NCI-H226 (cell line): ENCODE measurements at regions not wholly inside any gene's neighbourhood (a gene's known extent, or its start where the extent isn't known, plus 50 kb on each side); places are given as distances from the start of the nearest gene placed in this dataset.
A peak's percentile ranks its signal among the peaks of the same experiment; 100 is the strongest.

ENCODE experiments used
- DNase-seq: peaks from one replicate; pipeline ENCODE4 v3.0.0-alpha.2; 2015

DNA sequence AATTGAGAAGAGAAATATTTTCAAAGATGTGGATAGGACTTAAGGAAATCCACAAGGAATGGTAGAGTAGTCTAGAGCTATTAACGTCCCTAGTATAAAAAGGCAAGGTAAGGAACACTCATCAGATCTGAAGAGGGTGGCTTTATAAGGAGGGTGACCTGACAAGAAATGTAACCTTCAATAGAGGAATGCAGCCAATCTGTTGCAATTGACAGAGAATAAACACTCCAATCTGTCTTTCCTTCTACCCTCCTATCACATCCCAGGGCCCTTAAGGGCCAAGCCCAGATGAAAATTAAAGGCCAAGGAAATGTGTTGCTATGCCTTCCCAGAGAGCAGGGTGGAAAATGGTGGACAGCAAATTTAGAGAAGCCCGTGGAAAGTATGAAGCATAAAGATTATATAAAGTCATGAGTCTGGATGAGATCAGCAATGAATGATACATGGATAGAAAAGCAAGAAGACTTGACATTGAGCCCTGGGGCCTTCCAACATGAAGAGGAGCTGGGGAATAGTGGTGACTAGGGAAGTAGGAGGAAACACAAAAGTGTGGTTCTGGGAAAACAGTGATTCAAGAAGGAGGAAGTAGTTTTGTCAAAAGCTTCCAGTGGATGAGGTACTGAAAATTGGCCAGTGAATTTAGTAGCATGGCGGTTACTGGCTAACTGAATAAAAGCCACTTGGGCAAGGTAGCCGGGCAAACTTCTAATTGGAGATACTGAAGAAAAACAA, 270.6 kb upstream of the TANK start:
- no peak for DNase-seq

DNA sequence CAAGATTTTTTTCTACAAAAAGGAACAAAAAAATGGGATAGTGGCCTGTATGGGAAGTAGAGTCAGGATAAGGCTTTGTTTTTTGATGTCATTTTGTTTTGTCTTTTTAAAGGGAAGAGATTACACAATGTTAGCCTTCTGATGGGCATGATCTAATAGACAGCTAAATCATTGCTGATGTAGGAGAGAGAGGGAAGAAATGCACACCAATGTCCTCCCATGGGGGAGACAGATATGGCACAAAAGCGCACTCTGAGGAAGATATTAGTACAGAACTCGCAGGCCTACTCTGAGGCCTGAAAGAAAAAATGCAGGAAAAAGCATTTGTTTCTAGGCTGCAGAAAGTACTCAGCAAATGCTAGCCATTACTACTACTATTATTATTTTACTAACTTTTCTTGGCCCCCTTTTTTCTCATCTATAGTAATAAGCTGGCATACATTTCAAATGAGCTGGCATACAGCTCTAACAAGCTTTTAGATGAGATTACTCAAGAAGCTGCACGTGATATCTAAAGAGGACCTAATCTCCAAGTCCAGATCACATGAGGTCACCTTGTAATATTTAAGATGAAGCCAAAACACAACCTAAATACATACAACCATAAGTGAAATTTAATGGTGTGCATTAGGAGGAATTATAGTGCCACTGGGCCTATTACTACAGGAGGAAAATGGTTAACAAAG, 269.4 kb upstream of the TANK start:
- DNase-seq = no peak

DNA sequence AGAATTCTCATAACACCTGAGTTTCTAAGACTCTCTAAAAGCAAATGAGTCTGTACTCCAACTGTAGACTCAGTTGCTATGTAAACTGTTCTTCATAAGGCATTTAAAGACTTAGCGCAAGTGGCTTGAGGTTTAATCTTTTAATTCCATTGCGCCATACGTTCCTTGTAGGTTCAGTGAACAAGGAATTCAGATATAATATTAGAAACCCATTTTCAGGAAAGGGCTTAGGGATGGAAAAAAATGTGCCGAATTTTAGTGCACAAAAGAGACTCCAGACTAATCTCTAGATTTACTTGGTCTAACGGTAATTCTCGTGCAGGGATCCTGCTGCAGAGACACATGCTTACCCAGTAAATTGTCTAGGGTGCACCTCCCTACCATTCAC, 268.9 kb upstream of the TANK start:
- DNase-seq = no peak

DNA sequence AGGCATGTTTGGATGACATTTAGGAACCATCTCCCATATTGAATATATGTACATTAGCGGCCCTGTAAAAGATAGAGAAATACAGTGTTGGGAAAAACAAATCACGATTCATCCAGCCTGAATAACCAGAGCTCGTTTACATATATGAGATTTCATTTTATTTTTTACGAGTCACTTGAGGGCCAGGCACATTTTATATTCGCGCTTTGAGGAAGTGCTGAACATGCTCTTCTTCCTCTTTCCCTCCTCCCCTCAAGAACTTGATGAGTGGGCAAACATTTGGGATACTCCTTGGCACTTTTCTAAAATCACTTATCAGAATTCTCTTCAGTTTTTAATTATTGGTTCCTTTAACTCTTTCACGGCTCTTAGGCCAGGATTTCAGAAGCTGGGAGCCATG, 268.0 kb upstream of the TANK start:
- DNase-seq = no peak

DNA sequence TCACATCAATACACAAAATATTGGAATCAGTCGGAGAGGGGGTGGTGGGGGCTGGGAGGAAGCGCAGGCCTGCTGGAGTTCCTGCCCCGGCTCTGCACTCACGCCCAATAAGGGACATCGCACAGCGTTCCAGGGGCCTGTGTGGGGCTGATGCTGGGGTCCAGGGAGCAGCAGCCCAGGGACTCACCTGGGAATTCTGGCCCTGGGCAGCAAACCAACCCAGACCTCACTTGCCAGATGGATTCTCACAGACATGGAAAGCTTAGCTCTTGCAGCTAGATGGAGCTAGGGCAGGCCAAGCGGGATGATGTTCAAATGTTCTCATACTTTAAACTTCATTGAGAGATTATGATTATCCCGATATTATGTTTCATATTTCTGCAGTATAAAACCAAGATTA, 266.6 kb upstream of the TANK start:
- no peak for DNase-seq

DNA sequence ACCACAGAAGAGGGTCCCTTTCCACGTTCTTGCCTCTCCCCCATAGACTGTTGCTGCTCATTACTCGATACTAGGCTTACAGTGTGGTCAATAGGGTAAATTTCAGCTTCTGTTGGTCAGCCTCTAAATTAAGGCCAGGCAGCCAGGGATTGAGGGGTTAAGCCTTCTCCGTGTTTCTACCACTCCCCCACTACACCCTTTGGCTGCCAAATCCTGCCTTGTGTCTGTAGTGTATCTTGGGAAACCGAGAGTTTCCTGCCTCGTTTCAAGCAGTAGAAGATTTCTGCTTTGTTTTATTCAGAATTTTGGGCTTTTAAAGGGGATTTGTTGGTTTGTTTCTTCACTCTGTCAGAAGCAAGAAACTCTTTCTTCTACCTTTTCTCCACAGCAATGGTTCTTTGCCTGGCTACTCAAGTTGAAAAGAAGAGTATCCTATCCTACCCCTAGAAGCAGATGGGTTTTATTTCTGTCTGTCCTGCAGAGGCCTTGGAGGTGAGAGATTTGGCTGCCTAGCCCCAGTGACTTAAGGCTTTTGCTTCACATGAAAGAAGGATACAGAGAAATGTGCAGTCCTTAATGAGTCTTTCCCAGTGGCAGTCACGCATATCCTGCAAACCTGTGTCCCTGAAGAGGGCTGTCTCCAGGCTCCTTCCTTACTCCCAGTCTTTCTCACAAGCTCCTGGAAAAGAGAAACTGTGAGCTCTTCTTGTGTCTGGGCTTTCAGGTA, 261.5 kb upstream of the TANK start:
- DNase-seq = no peak

DNA sequence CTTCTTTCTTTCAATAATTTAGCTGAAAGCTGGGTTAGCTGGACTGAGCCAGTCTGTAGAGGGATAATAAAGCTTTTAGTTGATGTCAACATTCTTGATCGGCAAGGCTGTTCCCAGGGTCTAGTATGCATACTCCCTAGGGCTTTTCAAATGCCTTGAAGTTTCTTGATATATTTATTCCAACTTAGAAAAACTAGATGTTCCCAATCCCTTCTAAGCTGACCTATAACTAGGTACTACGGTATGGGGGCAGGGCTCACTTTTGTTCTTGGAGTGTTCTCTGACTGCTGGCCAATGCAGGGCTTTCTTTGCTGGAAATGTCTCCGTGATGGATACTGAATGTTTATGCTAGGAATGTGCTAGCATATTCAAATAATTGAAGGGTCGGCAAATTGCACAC, 258.6 kb upstream of the TANK start:
- no peak for DNase-seq

DNA sequence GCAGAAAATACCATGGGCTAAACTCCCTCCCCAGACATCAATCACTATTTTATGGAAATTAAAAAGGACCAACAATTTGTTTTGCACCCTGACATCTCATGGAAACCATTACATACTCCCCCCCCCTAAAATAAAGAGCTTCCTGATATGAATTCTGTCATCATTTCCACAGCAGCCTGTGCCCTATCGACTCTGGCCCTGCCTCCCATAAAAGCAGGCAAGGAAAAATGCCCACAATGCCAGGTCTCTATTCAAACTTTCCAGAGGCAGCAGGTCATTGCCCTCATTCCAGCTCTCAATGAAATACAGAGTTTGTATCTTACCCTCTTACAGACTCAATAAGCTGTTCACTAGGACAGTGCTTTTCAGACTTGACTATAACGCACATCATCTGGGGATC, 254.4 kb upstream of the TANK start:
- DNase-seq = no peak

DNA sequence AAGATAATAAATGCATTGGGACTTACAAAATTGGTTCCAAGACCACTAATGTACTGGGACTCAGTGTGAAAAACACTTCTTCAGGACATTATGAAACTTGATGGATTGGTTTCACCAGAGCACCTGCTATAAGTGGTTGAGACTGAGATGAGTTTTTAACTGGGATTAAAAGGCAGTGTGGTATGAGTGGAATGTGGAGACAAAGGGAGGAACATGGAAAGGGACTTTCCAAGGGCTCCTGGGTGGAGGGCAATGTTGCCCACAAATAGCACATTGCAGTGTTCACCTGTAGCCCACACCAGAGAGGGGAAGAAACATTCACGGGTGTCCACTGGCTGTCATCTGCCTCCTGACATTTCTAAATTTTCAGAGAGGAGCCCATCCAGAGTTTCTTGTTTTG, 253.3 kb upstream of the TANK start:
- peak; percentile 63 for DNase-seq

DNA sequence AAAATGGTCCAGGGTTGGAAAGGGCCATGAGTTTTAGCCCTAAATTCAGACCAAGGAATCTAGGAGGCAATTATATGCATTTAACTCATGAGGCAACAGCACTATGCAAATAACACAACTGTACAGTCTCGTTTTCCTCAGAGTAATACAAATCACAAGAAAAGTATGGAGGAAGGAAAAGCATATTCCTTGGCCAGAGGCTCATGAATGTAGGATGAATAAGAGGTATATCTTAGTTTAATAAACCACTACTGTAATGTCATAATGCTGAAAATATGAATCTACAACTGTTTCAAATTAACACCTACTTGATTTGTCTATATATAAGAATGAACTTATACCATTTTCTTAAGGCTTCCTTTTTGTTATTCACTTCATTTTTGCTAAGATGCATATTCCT, 252.5 kb upstream of the TANK start:
- no peak for DNase-seq

DNA sequence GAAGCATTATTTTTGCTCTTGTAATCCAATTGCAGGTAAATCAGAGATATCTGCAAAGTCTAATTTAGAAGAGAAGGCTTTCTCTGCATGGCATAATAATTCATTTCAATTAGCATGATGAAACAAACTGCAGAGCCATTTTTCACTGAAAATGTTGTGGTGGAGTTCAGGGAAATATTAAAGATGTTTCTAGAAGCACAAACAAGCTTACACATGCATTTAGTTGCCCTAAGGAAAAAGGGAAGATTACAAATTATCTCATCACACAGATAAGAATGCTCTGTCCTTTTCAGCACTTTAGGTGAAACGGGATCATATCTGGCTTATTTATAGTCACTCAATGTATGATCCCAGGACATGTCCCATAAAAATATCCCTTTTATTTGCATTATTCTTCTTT, 252.1 kb upstream of the TANK start:
- DNase-seq = no peak

DNA sequence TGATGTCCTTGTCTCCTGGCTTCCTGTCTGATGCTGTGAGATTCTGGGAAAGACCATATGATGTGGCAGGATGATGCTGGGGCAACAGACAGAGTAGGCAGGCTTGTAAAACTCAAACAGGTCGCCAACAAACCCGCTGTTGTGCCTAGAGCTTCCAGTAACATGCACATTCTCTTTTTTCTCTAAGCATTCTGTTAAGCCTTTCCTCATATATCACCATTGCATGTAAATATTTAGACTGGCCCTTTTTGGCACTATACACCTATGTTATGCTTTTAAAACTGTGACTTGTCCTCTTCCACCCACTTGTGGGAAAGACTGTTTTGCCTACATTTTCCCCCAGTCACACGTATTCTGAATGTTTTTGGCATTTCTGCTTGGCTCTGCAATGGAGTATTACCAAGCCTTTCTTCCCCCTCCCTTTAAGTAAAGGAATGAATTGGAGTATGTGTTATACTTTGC, 250.4 kb upstream of the TANK start:
- DNase-seq = no peak

DNA sequence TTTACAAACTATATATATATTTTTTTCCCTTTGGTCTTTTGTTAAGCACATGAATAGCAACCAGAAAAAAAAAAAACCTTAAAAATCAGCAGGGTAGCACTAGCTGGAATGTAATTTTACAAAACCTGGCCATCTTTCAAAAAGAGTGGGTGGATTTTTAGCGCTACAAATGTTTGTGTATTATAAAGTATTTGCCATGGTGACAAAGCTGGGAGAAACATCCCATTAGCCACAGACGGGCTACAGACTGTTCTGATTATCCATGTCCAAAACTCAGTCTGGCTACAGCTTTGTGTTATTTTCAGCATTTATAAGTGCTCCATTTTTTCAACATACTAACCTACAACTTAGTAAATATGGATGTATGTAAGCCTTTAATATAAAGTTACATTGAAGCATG, 249.5 kb upstream of the TANK start:
- DNase-seq = no peak

DNA sequence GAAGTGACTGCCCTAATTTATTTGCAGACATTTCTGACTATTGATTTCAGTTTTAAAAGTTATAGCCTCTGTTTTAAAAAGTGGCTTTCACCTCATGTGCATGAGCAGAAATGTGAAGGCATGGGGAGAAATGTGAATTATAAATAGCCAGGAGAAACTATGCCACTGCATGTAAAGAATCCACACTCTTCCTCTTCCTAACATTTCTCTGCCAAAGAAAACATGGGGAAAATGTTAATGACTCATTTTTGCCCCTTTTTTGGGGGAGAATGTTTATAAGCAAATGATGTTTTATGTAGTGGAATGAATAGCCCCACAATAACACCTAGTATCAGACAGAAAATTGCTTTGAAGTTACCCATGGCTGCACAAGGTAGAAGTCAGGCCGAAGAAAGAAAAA, 249.0 kb upstream of the TANK start:
- no peak for DNase-seq

DNA sequence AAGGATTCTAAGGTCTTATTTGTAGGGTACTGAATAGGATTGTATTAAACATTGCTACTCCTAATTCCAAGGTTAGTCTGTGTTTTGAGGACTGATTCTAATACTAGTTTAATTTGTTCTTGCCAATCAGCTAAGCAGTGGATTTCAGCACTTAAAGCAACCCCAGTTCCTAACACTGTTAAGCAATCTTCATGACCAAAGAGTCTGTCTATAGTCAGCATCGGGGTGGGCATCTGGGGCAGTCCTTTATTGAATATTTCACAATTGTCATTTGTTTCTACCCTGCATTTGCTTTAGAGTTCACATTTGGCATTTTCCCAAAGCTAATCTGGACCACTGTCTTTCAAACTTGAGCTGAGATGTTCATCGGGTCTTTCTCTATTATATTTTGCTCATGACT, 248.0 kb upstream of the TANK start:
- DNase-seq = no peak

DNA sequence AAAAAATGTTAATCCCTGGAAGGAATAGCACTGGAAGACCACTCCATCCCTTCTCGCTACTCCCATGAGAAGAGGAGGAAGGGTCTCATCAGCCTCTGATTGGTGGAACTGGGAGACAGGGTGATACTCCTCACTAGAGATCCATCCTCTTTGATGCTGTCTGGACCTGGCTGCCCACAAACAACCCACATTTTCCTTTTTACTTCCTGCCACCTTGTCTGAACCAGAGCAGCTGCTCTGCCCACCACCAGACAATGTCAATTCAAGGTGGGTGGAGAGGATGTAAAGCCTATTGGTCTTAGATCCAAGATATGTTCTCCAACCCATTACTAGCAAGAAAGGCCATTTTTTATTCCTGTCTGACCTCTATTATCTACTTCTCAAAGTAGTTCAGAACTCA, 246.9 kb upstream of the TANK start:
- no peak for DNase-seq

DNA sequence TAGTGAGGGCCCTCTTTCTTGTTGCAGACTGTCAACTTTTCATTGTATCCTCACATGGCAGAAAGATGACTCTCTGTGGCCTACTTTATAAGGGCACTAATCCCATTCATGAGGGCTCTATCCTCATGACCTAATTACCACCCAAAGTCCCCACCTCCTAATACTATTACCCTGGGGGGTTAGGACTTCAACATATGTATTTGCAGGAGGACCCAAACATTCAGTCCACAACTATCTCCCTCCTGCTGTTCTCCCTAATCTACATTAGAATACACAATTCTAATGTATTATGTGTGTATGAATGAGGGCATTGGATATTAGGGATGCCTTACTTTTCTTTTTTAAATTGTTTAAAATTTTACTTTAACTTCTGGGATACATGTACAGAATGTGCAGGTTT, 246.0 kb upstream of the TANK start:
- DNase-seq = no peak

DNA sequence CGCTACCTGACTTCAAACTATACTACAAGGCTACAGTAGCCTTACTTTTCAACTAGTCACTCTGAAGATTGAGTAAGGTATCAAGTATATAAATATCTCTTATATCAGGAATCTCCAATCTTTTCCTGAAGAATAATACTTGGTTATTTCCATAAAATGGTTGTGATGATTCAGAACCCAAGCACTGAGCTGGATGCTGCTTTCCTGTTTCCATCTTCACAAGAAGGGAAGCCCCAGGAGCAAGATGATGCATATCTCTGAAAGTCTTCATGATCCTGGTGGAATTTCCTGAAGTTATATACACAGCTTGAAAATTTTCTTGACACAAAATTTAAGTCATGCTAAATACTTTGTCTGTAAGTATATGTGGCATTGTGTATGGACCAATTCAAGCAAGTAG, 243.9 kb upstream of the TANK start:
- DNase-seq = peak; percentile 53

DNA sequence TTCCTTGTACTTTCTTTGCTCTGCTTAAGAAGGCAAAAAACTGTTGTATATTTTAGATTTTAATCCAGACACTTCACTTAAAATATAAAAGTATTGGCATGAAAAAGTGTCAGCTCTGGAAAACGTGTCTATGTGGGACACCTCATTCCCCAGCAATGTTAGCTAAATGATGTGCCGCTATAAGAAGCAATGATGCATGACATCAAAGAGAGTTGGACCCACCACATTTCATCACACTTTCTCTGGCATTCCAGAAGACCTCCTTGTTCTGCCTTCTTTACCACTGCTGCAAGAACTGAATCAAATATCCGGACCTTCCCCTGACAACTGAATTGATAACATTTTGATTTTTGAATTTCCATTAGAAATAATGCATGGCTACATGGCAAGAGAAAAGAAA, 242.4 kb upstream of the TANK start:
- no peak for DNase-seq

DNA sequence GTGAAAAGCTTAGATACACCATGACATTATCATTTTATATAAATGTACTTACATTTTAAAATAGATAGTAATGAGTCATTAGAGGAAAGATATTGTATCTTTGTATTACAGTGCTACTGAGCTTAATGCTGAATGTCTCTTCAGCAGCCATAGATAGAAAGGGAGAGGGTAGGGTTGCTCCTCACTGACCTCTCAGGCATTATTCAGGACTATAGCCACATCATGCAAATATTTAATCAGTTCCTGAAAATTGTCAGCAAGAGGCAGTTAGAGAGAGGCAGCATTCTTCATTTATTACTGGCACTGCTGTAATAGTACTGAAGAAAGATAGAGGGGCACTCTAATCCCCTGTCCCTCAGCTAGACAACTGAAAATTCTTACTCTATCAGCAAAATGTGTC, 242.0 kb upstream of the TANK start:
- no peak for DNase-seq

DNA sequence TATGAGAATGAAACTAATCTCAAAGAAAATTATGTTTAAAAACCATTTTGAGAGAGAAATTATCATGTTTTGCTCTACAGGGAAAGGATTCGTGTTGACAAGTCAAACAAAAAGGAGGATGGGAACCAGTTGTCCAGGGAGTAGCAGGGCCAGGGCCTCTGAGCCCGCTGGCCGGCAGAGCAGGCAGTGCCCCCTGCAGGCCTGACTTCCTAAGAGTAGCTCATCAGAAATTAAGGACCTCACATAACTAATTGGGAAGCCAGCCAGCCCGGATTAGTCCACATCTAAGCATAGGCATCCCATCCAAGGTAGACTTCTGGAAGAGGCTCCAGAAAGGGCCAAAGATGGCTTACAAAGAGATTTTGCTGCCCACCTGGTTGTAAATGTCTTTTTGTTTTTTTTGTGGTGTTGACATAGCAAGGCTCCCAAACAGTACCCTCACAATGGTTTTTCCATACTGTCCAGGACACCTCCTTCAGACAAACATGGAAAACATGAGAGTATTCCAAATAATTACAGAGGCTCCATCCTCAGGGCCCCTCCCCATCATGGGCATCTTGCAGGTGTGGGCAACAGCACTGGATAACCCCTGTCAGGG, 241.2 kb upstream of the TANK start:
- no peak for DNase-seq

DNA sequence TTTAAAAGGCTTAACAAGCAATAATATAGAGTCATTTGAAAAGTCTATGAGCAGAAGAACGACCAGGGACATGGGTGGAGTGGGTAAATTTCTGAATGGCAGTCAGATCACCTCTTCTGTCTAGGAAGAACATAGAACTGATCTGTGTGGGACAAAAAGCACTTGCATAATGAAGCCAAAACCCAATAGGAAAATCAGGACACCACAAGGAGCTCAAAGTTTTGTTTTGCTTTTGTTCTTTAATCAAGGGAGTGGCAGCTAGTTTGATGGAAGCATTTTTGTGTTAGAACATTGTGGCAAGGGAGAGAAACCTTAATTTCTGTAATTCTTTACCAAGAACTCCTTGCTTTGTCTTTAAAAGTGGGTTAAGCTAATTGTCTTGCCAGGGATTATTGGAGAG, 240.2 kb upstream of the TANK start:
- DNase-seq = no peak

DNA sequence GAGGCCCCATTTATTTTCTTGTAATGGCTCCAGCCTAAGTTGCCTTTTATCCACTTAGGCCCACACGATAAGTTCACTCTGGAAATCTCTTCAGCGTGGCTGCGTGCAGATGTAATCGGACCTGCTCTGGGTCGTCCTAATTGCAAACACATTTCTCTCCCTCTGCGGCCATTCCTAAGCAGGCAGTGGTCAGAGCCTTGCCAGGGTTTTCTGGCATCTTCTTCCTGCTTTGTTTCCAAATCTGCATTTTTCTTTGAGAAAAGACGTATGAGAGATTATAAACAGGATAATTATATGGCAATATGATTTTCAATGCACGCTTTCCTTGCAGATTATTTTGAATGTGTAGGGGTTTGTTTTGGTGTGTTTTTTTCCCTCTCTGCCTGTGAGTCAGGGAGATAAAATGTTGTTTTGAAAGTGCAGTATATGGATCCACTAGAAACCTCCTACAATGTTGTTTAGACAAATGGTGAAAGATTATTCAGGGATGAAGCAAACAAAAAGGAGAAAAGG, 239.4 kb upstream of the TANK start:
- DNase-seq = peak; percentile 31
